ENCODE measurements at regions not wholly inside any gene's neighbourhood (a gene's known extent, or its start where the extent isn't known, plus 50 kb on each side); places are given as distances from the start of the nearest gene placed in this dataset.

DNA sequence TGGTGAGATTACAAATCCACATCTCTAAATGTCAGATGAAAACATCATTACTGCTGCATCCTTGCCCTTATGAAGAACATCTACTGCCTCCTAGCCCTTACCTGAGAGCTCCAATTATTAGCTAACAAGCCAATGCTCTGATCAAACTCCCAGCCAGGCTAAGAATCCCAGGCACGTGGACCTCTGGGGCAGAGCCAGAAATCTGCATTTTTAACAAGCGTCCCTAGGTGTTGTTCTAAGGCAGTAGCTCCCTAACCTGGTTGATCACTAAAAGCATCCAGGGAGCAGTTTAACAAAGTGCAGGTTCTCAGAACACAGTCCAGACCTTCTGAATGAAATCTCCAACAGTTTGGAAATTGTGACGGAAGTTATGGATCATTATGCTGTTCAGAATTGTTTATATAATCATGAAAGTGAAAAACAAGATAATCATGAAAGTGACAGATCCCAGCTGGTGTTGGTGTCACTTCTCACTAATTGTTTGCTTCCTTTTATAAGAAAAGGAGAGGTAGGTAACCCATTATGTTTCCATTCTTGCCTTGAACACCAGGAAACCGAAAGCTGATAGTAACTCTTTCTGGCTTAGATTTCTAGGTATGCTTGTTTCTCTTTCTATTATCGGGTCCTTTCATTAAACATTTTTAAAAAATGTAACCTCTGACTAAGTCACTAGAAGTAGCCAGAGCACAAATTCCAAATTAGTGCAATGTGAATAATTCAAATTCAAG, 216.5 kb upstream of the NR4A3 start:
- no peak overlapping the region for H3K27ac ChIP-seq
- no peaks in the 10 kb centered on the region for H3K9me3 ChIP-seq
- H3K27me3 ChIP-seq: no peaks in the 10 kb centered on the region
- H3K4me1 ChIP-seq: no peaks in the 10 kb centered on the region
- intact Hi-C loops (cut with DNase I): no loop called here
- no peak overlapping the region for H3K4me3 ChIP-seq
- DNase-seq (ENCODE audit: extremely low spot score in 2 of 2): no peak
- TF ChIP-seq POLR2AphosphoS5 (IDR thresholded peaks at IDR 0.05; ENCODE audit: insufficient read depth in 1 of 2, low read depth in 1 of 2) (no peak), POLR2A (IDR thresholded peaks at IDR 0.05) (no peak)
- TF ChIP-seq, protein P1, sequence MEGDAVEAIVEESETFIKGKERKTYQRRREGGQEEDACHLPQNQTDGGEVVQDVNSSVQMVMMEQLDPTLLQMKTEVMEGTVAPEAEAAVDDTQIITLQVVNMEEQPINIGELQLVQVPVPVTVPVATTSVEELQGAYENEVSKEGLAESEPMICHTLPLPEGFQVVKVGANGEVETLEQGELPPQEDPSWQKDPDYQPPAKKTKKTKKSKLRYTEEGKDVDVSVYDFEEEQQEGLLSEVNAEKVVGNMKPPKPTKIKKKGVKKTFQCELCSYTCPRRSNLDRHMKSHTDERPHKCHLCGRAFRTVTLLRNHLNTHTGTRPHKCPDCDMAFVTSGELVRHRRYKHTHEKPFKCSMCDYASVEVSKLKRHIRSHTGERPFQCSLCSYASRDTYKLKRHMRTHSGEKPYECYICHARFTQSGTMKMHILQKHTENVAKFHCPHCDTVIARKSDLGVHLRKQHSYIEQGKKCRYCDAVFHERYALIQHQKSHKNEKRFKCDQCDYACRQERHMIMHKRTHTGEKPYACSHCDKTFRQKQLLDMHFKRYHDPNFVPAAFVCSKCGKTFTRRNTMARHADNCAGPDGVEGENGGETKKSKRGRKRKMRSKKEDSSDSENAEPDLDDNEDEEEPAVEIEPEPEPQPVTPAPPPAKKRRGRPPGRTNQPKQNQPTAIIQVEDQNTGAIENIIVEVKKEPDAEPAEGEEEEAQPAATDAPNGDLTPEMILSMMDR (IDR thresholded peaks at IDR 0.05): no peak
- H3K36me3 ChIP-seq: no peaks in the 10 kb centered on the region

GRCh38 chr9:99606296-99606695, 215.4 kb upstream of the NR4A3 start:
- H3K9me3 ChIP-seq: no peaks in the 10 kb centered on the region
- TF ChIP-seq POLR2AphosphoS5 (IDR thresholded peaks at IDR 0.05; ENCODE audit: insufficient read depth in 1 of 2, low read depth in 1 of 2) (no peak), POLR2A (IDR thresholded peaks at IDR 0.05) (no peak)
- H3K27me3 ChIP-seq: no peaks in the 10 kb centered on the region
- intact Hi-C loops (cut with DNase I): no loop called here
- H3K27ac ChIP-seq: no peak overlapping the region
- no peaks in the 10 kb centered on the region for H3K36me3 ChIP-seq
- no peaks in the 10 kb centered on the region for H3K4me1 ChIP-seq
- no peak for DNase-seq (ENCODE audit: extremely low spot score in 2 of 2)
- no peak overlapping the region for H3K4me3 ChIP-seq

GRCh38 chr9:99606957-99607356, 214.7 kb upstream of the NR4A3 start:
- H3K4me3 ChIP-seq: no peak overlapping the region
- H3K4me1 ChIP-seq: no peaks in the 10 kb centered on the region
- H3K9me3 ChIP-seq: no peaks in the 10 kb centered on the region
- intact Hi-C loops (cut with DNase I): no loop called here
- DNase-seq (ENCODE audit: extremely low spot score in 2 of 2): no peak
- H3K36me3 ChIP-seq: no peaks in the 10 kb centered on the region
- no peak overlapping the region for H3K27ac ChIP-seq
- no peaks in the 10 kb centered on the region for H3K27me3 ChIP-seq
- TF ChIP-seq, protein P1 (IDR thresholded peaks at IDR 0.05): no peak
- TF ChIP-seq POLR2A (IDR thresholded peaks at IDR 0.05): no peak
- TF ChIP-seq POLR2AphosphoS5 (IDR thresholded peaks at IDR 0.05; ENCODE audit: insufficient read depth in 1 of 2, low read depth in 1 of 2): no peak

- Histone ChIP-seq H3K4me3 (no peak overlapping the region), H3K4me1 (no peaks in the 10 kb centered on the region), H3K36me3 (no peaks in the 10 kb centered on the region), H3K9me3 (no peaks in the 10 kb centered on the region), H3K27me3 (no peaks in the 10 kb centered on the region), H3K27ac (no peak overlapping the region)
- intact Hi-C loops (cut with DNase I): no loop called here
- DNase-seq (ENCODE audit: extremely low spot score in 2 of 2): no peak
- no peak for TF ChIP-seq POLR2A (IDR thresholded peaks at IDR 0.05)
- TF ChIP-seq, protein P1 (IDR thresholded peaks at IDR 0.05): no peak
- TF ChIP-seq POLR2AphosphoS5 (IDR thresholded peaks at IDR 0.05; ENCODE audit: insufficient read depth in 1 of 2, low read depth in 1 of 2): no peak
These were observed 213.7 kb upstream of the NR4A3 start for GRCh38 chr9:99607842-99608448.

DNA sequence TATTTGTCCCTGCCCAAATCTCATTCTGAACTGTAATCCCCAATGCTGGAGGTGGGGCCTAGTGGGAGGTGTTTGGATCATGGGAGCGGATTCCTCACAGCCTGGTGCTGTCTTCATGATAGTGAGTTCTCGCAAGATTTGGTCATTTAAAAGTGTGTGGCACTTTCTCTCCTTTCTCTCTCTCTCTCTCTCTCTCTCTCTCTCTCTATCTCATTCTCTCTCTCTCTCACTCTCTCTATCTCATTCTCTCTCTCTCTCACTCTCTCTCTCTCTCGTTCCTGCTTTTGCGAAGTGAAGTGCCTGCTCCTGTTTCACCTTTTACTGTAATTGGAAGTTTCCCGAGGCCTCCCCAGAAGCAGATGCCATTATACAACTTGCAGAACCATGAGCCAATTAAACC, 207.3 kb upstream of the NR4A3 start:
- DNase-seq (ENCODE audit: extremely low spot score in 2 of 2): no peak
- H3K4me3 ChIP-seq: no peak overlapping the region
- intact Hi-C loops (cut with DNase I): no loop called here
- H3K9me3 ChIP-seq: no peaks in the 10 kb centered on the region
- no peaks in the 10 kb centered on the region for H3K27me3 ChIP-seq
- H3K27ac ChIP-seq: no peak overlapping the region
- no peaks in the 10 kb centered on the region for H3K4me1 ChIP-seq
- TF ChIP-seq, protein P1 (IDR thresholded peaks at IDR 0.05): no peak
- no peak for TF ChIP-seq POLR2AphosphoS5 (IDR thresholded peaks at IDR 0.05; ENCODE audit: insufficient read depth in 1 of 2, low read depth in 1 of 2)
- TF ChIP-seq POLR2A (IDR thresholded peaks at IDR 0.05): no peak
- H3K36me3 ChIP-seq: no peaks in the 10 kb centered on the region

All from vagina (tissue), 2 donors.